AG08395 (cell line): ENCODE measurements at regions not wholly inside any gene's neighbourhood (a gene's known extent, or its start where the extent isn't known, plus 50 kb on each side); places are given as distances from the start of the nearest gene placed in this dataset.

Source experiments
- DNase-seq: peaks from one replicate; pipeline ENCODE4 v3.0.0; 2012; ENCODE audit warnings: mixed read lengths, low spot score

GRCh38 chrX:63993936-63994335 is 208.9 kb upstream of the ARHGEF9 start:
- DNase-seq = no peak

- DNase-seq = no peak
Measured at GRCh38 chrX:63985906-63986305, 200.9 kb upstream of the ARHGEF9 start.

- DNase-seq = no peak
Measured at GRCh38 chrX:63979480-63979879, 194.5 kb upstream of the ARHGEF9 start.

- DNase-seq = no peak
Measured at GRCh38 chrX:63967551-63967950, 182.5 kb upstream of the ARHGEF9 start.

GRCh38 chrX:63963095-63963784 is 178.2 kb upstream of the ARHGEF9 start:
- DNase-seq = no peak

- DNase-seq = no peak
Measured at GRCh38 chrX:63961964-63962363, 176.9 kb upstream of the ARHGEF9 start.

GRCh38 chrX:63959975-63960374 is 175.0 kb upstream of the ARHGEF9 start:
- DNase-seq = no peak

GRCh38 chrX:63958134-63958865 is 173.3 kb upstream of the ARHGEF9 start:
- no peak for DNase-seq

GRCh38 chrX:63935835-63936234 is 150.8 kb upstream of the ARHGEF9 start:
- DNase-seq = no peak

GRCh38 chrX:63934791-63935190 is 149.8 kb upstream of the ARHGEF9 start:
- no peak for DNase-seq

- DNase-seq = no peak
Measured at GRCh38 chrX:63934160-63934559, 149.1 kb upstream of the ARHGEF9 start.

- DNase-seq = no peak
Measured at GRCh38 chrX:63932907-63933306, 147.9 kb upstream of the ARHGEF9 start.

- DNase-seq = no peak
Measured at GRCh38 chrX:63932006-63932405, 147.0 kb upstream of the ARHGEF9 start.

- DNase-seq = peak; percentile 20
Measured at GRCh38 chrX:63930140-63930539, 145.1 kb upstream of the ARHGEF9 start.

- no peak for DNase-seq
Measured at GRCh38 chrX:63929608-63930007, 144.6 kb upstream of the ARHGEF9 start.

GRCh38 chrX:63927848-63928247 is 142.8 kb upstream of the ARHGEF9 start:
- DNase-seq = no peak

GRCh38 chrX:63922221-63922620 is 137.2 kb upstream of the ARHGEF9 start:
- DNase-seq = peak; percentile 62

- no peak for DNase-seq
Measured at GRCh38 chrX:63920875-63921274, 135.9 kb upstream of the ARHGEF9 start.

GRCh38 chrX:63919081-63919480 is 134.1 kb upstream of the ARHGEF9 start:
- no peak for DNase-seq

GRCh38 chrX:63918611-63919010 is 133.6 kb upstream of the ARHGEF9 start:
- DNase-seq = no peak

- DNase-seq = no peak
Measured at GRCh38 chrX:63917296-63917695, 132.3 kb upstream of the ARHGEF9 start.

GRCh38 chrX:63913719-63914118 is 128.7 kb upstream of the ARHGEF9 start:
- DNase-seq = no peak

GRCh38 chrX:63889001-63889400 is 104.0 kb upstream of the ARHGEF9 start:
- DNase-seq = peak; percentile 26
